A549 (cell line): ENCODE measurements at regions not wholly inside any gene's neighbourhood (a gene's known extent, or its start where the extent isn't known, plus 50 kb on each side); places are given as distances from the start of the nearest gene placed in this dataset.

Experiments
- ELK1 ChIP-seq: fragments of 150-350 bp; IDR thresholded peaks from 2 replicates; pipeline ENCODE4 v1.6.1; 2014; ENCODE audit warnings: low read depth, mild to moderate bottlenecking, low read length
- EP300 ChIP-seq, 2 experiments: fragments of >200 bp; sonication (Bioruptor Twin); formaldehyde crosslinking; IDR thresholded peaks; 2 replicates in 1 of 2; 3 replicates in 1 of 2; pipeline ENCODE4 v1.6.1; 2016 to 2017
- TF ChIP-seq, protein P1 (sequence below): fragments of 200-600 bp; sonication (generic); IDR thresholded peaks from 2 replicates; pipeline ENCODE4 v1.6.1; 2016; ENCODE audit warnings: antibody characterized with exemption, mild to moderate bottlenecking, moderate library complexity
- TF ChIP-seq, protein P2 (sequence below): fragments of >200 bp; sonication (Bioruptor Twin); formaldehyde crosslinking; IDR thresholded peaks from 3 replicates; pipeline ENCODE4 v1.6.1; 2016

DNA sequence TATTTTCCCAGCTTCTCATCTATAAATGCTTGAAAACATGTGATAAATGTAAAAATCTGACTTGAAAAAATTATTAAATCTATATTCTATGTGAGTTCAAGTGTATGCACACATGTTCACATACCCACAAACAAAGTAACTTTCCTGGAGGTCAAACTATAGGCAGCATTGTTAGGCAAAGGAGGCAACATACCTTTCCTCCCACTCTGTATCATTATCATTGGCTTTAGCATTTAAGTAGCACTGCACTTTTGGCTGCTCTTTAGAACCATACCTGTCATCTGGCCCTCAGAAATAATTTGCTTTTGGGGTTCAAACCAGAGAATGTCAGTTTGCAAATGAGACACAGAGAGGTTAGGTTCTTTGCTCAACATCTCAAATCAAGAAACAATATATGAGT lies 102.4 kb upstream of the CCDC196 start:
- TF ChIP-seq ELK1 = no peak
- TF ChIP-seq, protein P1, sequence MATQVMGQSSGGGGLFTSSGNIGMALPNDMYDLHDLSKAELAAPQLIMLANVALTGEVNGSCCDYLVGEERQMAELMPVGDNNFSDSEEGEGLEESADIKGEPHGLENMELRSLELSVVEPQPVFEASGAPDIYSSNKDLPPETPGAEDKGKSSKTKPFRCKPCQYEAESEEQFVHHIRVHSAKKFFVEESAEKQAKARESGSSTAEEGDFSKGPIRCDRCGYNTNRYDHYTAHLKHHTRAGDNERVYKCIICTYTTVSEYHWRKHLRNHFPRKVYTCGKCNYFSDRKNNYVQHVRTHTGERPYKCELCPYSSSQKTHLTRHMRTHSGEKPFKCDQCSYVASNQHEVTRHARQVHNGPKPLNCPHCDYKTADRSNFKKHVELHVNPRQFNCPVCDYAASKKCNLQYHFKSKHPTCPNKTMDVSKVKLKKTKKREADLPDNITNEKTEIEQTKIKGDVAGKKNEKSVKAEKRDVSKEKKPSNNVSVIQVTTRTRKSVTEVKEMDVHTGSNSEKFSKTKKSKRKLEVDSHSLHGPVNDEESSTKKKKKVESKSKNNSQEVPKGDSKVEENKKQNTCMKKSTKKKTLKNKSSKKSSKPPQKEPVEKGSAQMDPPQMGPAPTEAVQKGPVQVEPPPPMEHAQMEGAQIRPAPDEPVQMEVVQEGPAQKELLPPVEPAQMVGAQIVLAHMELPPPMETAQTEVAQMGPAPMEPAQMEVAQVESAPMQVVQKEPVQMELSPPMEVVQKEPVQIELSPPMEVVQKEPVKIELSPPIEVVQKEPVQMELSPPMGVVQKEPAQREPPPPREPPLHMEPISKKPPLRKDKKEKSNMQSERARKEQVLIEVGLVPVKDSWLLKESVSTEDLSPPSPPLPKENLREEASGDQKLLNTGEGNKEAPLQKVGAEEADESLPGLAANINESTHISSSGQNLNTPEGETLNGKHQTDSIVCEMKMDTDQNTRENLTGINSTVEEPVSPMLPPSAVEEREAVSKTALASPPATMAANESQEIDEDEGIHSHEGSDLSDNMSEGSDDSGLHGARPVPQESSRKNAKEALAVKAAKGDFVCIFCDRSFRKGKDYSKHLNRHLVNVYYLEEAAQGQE = no peak
- TF ChIP-seq, protein P2, sequence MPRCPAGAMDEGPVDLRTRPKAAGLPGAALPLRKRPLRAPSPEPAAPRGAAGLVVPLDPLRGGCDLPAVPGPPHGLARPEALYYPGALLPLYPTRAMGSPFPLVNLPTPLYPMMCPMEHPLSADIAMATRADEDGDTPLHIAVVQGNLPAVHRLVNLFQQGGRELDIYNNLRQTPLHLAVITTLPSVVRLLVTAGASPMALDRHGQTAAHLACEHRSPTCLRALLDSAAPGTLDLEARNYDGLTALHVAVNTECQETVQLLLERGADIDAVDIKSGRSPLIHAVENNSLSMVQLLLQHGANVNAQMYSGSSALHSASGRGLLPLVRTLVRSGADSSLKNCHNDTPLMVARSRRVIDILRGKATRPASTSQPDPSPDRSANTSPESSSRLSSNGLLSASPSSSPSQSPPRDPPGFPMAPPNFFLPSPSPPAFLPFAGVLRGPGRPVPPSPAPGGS = no peak
- TF ChIP-seq EP300 (IDR thresholded peaks at IDR 0.05) = no peak
